WTC11 (cell line): ENCODE measurements at regions not wholly inside any gene's neighbourhood (a gene's known extent, or its start where the extent isn't known, plus 50 kb on each side); places are given as distances from the start of the nearest gene placed in this dataset.

Source experiments
- ATAC-seq: fragments of 200-7000 bp; cut with Tn5 transposase; 2 replicates; pipeline ENCODE4 v1.10.0; 2021; ENCODE audit warnings: mild to moderate bottlenecking, moderate library complexity
- CTCF ChIA-PET: fragments of 300-600 bp; sonication (Branson Sonifier 250); formaldehyde crosslinking; loops from one replicate; lab custom pipeline; 2021; ENCODE audit warnings: antibody characterized with exemption; lab: Charles Lee
- POLR2A ChIA-PET: fragments of 350-600 bp; sonication (Branson Sonifier 250); formaldehyde crosslinking; loops from one replicate; lab custom pipeline; 2021; ENCODE audit warnings: antibody characterized with exemption; lab: Charles Lee
- DNase-seq: peaks from one replicate; pipeline ENCODE4 v3.0.0; 2021; ENCODE audit warnings: low spot score
- H3K27ac Mint-ChIP-seq: 2 replicates; pipeline ENCODE4 v1.8.0; 2021; ENCODE audit warnings: mixed read lengths
- H3K27me3 Mint-ChIP-seq: 2 replicates; pipeline ENCODE4 v1.8.0; 2021; ENCODE audit warnings: low read depth, mild to moderate bottlenecking, moderate library complexity, mixed read lengths
- H3K36me3 Mint-ChIP-seq: 2 replicates; pipeline ENCODE4 v1.8.0; 2021; ENCODE audit warnings: mixed read lengths
- H3K4me1 Mint-ChIP-seq: 2 replicates; pipeline ENCODE4 v1.8.0; 2022; ENCODE audit warnings: mixed read lengths
- H3K4me3 Mint-ChIP-seq: 2 replicates; pipeline ENCODE4 v1.8.0; 2021; ENCODE audit warnings: mild to moderate bottlenecking, moderate library complexity, mixed read lengths
- H3K9me3 Mint-ChIP-seq: 2 replicates; pipeline ENCODE4 v1.8.0; 2021; ENCODE audit warnings: mixed read lengths
- GRHL2 ChIP-seq: fragments of 250-450 bp; sonication (Bioruptor Pico); IDR thresholded peaks from 2 replicates; pipeline ENCODE4 v1.8.0; 2022; ENCODE audit warnings: mild to moderate bottlenecking, moderate library complexity; ENCODE audit not compliant: insufficient replicate concordance, severe bottlenecking
- JUN ChIP-seq: sonication (generic); formaldehyde crosslinking; IDR thresholded peaks from 2 replicates; pipeline ENCODE4 v1.8.0; 2023; ENCODE audit warnings: mild to moderate bottlenecking, missing genetic modification reagents
- KAT7 ChIP-seq: sonication (generic); formaldehyde crosslinking; IDR thresholded peaks from 2 replicates; pipeline ENCODE4 v1.8.1; 2023; ENCODE audit warnings: missing genetic modification reagents, mild to moderate bottlenecking, borderline replicate concordance
- NFATC4 ChIP-seq: fragments of 250-450 bp; sonication (Bioruptor Pico); IDR thresholded peaks from 2 replicates; pipeline ENCODE4 v1.9.0; 2021; ENCODE audit warnings: mild to moderate bottlenecking
- NR3C1 ChIP-seq: sonication (generic); formaldehyde crosslinking; conservative IDR thresholded peaks from 2 replicates; pipeline ENCODE4 v1.8.1; 2023; ENCODE audit warnings: low read depth, mild to moderate bottlenecking, missing genetic modification reagents
- SMAD3 ChIP-seq: sonication (generic); formaldehyde crosslinking; IDR thresholded peaks from 2 replicates; pipeline ENCODE4 v1.8.0; 2022; ENCODE audit warnings: missing genetic modification reagents, mild to moderate bottlenecking, borderline replicate concordance
- TCF7 ChIP-seq: sonication (generic); formaldehyde crosslinking; IDR thresholded peaks from 2 replicates; pipeline ENCODE4 v1.8.0; 2022; ENCODE audit warnings: mild to moderate bottlenecking, low read depth, missing genetic modification reagents, moderate library complexity
- ZBTB21 ChIP-seq: sonication (generic); formaldehyde crosslinking; IDR thresholded peaks from 2 replicates; pipeline ENCODE4 v1.8.1; 2023; ENCODE audit warnings: mild to moderate bottlenecking, missing genetic modification reagents, borderline replicate concordance
- ZNF121 ChIP-seq: sonication (generic); formaldehyde crosslinking; IDR thresholded peaks from 2 replicates; pipeline ENCODE4 v1.8.0; 2023; ENCODE audit warnings: missing genetic modification reagents
- ZNF138 ChIP-seq: sonication (generic); formaldehyde crosslinking; conservative IDR thresholded peaks from 2 replicates; pipeline ENCODE4 v1.8.1; 2022; ENCODE audit warnings: mild to moderate bottlenecking, moderate library complexity, missing genetic modification reagents
- ZNF396 ChIP-seq: fragments of 250-450 bp; sonication (Bioruptor Pico); IDR thresholded peaks from 2 replicates; pipeline ENCODE4 v1.8.0; 2021; ENCODE audit warnings: mild to moderate bottlenecking, moderate library complexity, borderline replicate concordance
- TF ChIP-seq, protein P1 (sequence below): fragments of 250-450 bp; sonication (Bioruptor Pico); conservative IDR thresholded peaks from 2 replicates; pipeline ENCODE4 v1.9.0; 2021; ENCODE audit warnings: mild to moderate bottlenecking
- TF ChIP-seq, protein P2 (sequence below): fragments of 250-450 bp; sonication (Bioruptor Pico); IDR thresholded peaks from 2 replicates; pipeline ENCODE4 v1.9.0; 2021; ENCODE audit warnings: mild to moderate bottlenecking, borderline replicate concordance
- TF ChIP-seq, protein P3 (sequence below): sonication (generic); formaldehyde crosslinking; IDR thresholded peaks from 2 replicates; pipeline ENCODE4 v1.8.0; 2022; ENCODE audit warnings: mild to moderate bottlenecking, missing genetic modification reagents
- TF ChIP-seq, protein P4 (sequence below): sonication (generic); formaldehyde crosslinking; IDR thresholded peaks from 2 replicates; pipeline ENCODE4 v1.8.1; 2023; ENCODE audit warnings: mild to moderate bottlenecking, missing genetic modification reagents
- TF ChIP-seq, protein P5 (sequence below): sonication (generic); formaldehyde crosslinking; IDR thresholded peaks from 2 replicates; pipeline ENCODE4 v1.8.1; 2023; ENCODE audit warnings: mild to moderate bottlenecking, missing genetic modification reagents, moderate library complexity
- TF ChIP-seq, protein P6 (sequence below): sonication (generic); formaldehyde crosslinking; IDR thresholded peaks from 2 replicates; pipeline ENCODE4 v1.8.1; 2022; ENCODE audit warnings: mild to moderate bottlenecking, missing genetic modification reagents, moderate library complexity, borderline replicate concordance
- TF ChIP-seq, protein P7 (sequence below): fragments of 200-600 bp; IDR thresholded peaks from 2 replicates; pipeline ENCODE4 v1.8.0; 2022; ENCODE audit warnings: antibody characterized with exemption

DNA sequence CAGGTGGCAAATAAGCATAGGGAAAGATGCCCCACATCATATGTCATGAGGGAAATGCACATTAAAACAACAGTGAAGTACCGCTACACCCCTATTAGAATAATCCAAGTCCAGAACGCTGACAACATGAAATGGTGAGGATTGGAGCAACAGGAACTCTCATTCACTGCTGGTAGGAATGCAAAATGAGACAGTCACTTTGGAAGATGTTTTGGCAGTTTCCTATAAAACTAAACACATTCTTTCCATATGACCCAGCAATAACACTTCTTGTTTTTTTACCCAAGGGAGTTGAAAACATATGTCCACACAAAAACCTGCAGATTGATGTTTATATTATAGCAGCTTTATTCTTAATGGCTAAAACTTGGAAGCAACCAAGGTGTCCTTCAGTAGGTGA lies 116.4 kb upstream of the TOPAZ1 start:
- no peak overlapping the region for H3K4me3 Mint-ChIP-seq
- TF ChIP-seq, protein P1, sequence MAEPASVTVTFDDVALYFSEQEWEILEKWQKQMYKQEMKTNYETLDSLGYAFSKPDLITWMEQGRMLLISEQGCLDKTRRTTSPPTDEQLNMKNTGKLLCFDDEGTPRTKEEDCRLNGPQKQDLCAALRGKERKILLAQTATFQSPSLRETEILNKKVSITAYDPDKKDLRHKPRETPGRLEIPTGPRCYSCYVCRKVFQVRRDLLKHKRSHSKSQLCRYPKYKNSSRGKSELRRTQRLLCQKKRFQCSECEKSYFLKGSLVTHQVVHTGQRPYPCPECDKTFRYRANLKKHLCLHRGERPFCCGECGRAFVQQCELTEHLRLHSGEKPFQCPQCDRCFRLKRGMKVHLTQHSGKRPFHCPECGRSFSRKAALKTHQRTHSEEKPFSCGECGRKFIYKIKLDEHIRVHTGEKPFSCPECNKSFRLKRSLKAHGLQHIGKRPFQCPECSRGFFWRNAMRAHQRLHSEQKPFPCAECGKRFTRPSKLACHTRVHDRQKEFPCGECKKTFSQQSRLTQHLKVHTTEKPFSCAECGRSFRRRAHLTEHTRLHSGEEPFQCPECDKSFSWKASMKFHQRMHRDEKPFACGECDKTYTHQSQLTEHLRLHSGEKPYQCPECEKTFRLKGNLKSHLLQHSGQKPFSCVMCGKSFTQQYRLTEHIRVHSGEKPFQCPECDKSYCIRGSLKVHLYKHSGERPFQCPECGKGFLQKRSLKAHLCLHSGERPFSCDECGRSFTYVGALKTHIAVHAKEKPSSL: no peak
- TF ChIP-seq ZNF396 (CRISPR knock-in tag) (no peak), JUN (no peak), SMAD3 (no peak), GRHL2 (CRISPR knock-in tag) (no peak), ZBTB21 (CRISPR knock-in tag) (no peak), ZNF138 (CRISPR knock-in tag) (no peak), NR3C1 (CRISPR knock-in tag) (no peak), TCF7 (CRISPR knock-in tag) (no peak), KAT7 (CRISPR knock-in tag) (no peak), NFATC4 (CRISPR knock-in tag) (no peak), ZNF121 (no peak)
- TF ChIP-seq, protein P2, sequence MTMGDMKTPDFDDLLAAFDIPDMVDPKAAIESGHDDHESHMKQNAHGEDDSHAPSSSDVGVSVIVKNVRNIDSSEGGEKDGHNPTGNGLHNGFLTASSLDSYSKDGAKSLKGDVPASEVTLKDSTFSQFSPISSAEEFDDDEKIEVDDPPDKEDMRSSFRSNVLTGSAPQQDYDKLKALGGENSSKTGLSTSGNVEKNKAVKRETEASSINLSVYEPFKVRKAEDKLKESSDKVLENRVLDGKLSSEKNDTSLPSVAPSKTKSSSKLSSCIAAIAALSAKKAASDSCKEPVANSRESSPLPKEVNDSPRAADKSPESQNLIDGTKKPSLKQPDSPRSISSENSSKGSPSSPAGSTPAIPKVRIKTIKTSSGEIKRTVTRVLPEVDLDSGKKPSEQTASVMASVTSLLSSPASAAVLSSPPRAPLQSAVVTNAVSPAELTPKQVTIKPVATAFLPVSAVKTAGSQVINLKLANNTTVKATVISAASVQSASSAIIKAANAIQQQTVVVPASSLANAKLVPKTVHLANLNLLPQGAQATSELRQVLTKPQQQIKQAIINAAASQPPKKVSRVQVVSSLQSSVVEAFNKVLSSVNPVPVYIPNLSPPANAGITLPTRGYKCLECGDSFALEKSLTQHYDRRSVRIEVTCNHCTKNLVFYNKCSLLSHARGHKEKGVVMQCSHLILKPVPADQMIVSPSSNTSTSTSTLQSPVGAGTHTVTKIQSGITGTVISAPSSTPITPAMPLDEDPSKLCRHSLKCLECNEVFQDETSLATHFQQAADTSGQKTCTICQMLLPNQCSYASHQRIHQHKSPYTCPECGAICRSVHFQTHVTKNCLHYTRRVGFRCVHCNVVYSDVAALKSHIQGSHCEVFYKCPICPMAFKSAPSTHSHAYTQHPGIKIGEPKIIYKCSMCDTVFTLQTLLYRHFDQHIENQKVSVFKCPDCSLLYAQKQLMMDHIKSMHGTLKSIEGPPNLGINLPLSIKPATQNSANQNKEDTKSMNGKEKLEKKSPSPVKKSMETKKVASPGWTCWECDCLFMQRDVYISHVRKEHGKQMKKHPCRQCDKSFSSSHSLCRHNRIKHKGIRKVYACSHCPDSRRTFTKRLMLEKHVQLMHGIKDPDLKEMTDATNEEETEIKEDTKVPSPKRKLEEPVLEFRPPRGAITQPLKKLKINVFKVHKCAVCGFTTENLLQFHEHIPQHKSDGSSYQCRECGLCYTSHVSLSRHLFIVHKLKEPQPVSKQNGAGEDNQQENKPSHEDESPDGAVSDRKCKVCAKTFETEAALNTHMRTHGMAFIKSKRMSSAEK (CRISPR knock-in tag): no peak
- TF ChIP-seq, protein P3, sequence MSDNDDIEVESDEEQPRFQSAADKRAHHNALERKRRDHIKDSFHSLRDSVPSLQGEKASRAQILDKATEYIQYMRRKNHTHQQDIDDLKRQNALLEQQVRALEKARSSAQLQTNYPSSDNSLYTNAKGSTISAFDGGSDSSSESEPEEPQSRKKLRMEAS: no peak
- TF ChIP-seq, protein P4, sequence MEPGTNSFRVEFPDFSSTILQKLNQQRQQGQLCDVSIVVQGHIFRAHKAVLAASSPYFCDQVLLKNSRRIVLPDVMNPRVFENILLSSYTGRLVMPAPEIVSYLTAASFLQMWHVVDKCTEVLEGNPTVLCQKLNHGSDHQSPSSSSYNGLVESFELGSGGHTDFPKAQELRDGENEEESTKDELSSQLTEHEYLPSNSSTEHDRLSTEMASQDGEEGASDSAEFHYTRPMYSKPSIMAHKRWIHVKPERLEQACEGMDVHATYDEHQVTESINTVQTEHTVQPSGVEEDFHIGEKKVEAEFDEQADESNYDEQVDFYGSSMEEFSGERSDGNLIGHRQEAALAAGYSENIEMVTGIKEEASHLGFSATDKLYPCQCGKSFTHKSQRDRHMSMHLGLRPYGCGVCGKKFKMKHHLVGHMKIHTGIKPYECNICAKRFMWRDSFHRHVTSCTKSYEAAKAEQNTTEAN: no peak
- TF ChIP-seq, protein P5, sequence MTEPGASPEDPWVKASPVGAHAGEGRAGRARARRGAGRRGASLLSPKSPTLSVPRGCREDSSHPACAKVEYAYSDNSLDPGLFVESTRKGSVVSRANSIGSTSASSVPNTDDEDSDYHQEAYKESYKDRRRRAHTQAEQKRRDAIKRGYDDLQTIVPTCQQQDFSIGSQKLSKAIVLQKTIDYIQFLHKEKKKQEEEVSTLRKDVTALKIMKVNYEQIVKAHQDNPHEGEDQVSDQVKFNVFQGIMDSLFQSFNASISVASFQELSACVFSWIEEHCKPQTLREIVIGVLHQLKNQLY (CRISPR knock-in tag): no peak
- TF ChIP-seq, protein P6, sequence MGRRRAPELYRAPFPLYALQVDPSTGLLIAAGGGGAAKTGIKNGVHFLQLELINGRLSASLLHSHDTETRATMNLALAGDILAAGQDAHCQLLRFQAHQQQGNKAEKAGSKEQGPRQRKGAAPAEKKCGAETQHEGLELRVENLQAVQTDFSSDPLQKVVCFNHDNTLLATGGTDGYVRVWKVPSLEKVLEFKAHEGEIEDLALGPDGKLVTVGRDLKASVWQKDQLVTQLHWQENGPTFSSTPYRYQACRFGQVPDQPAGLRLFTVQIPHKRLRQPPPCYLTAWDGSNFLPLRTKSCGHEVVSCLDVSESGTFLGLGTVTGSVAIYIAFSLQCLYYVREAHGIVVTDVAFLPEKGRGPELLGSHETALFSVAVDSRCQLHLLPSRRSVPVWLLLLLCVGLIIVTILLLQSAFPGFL: no peak
- TF ChIP-seq, protein P7, sequence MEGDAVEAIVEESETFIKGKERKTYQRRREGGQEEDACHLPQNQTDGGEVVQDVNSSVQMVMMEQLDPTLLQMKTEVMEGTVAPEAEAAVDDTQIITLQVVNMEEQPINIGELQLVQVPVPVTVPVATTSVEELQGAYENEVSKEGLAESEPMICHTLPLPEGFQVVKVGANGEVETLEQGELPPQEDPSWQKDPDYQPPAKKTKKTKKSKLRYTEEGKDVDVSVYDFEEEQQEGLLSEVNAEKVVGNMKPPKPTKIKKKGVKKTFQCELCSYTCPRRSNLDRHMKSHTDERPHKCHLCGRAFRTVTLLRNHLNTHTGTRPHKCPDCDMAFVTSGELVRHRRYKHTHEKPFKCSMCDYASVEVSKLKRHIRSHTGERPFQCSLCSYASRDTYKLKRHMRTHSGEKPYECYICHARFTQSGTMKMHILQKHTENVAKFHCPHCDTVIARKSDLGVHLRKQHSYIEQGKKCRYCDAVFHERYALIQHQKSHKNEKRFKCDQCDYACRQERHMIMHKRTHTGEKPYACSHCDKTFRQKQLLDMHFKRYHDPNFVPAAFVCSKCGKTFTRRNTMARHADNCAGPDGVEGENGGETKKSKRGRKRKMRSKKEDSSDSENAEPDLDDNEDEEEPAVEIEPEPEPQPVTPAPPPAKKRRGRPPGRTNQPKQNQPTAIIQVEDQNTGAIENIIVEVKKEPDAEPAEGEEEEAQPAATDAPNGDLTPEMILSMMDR: no peak
- TF ChIP-seq, all 79 proteins: peak for 0
- ChIA-PET POLR2A (no interaction called here), CTCF (interaction anchor here (2.0 kb wide), 1 partner anchor 11 kb away, joined by 10 read pairs; no protein-coding TSS in a partner anchor)
- Mint-ChIP-seq H3K4me1 (peaks cover 28% of the 10 kb centered on the region), H3K9me3 (no peaks in the 10 kb centered on the region; the same call in 1 of the 2 replicates), H3K36me3 (no peaks in the 10 kb centered on the region), H3K27ac (no peak overlapping the region), H3K27me3 (peaks cover 15% of the 10 kb centered on the region)
- no peak for ATAC-seq
- DNase-seq: no peak
